K562 (cell line): ENCODE measurements at regions not wholly inside any gene's neighbourhood (a gene's known extent, or its start where the extent isn't known, plus 50 kb on each side); places are given as distances from the start of the nearest gene placed in this dataset.

Experiments used
- ARID2 ChIP-seq: fragments of 450-650 bp; IDR thresholded peaks from 2 replicates; pipeline ENCODE4 v1.6.1; 2017; ENCODE audit warnings: antibody characterized with exemption, mild to moderate bottlenecking
- RAD21 ChIP-seq, 2 experiments: fragments of 250-450 bp in 1 of 2; fragments of 450-650 bp in 1 of 2; sonication (Bioruptor Pico) in 1 of 2; formaldehyde crosslinking in 1 of 2; IDR thresholded peaks in 1 of 2; conservative IDR thresholded peaks in 1 of 2; 2 replicates each; pipeline versions ENCODE4 v1.4.0 to v1.8.0; 2020 to 2022; ENCODE audit warnings: mild to moderate bottlenecking in 2 of 2, moderate library complexity in 1 of 2
- REST ChIP-seq, 2 experiments: fragments of 450-650 bp; formaldehyde crosslinking in 1 of 2; IDR thresholded peaks; 2 replicates each; pipeline versions ENCODE4 v1.4.0 to v1.6.1; 2014 to 2020; ENCODE audit warnings: mild to moderate bottlenecking in 2 of 2, borderline replicate concordance in 1 of 2, low read depth in 1 of 2

GRCh38 chr18:2466978-2467377, 104.3 kb downstream of the METTL4 start (continued):
- TF ChIP-seq REST (IDR thresholded peaks at IDR 0.05; ENCODE audit: borderline replicate concordance): peak; percentile 40; the same call in 1 of the 2 replicates
- no peak for TF ChIP-seq REST (CRISPR knock-in tag; IDR thresholded peaks at IDR 0.05; ENCODE audit: low read depth)
- no peak for TF ChIP-seq ARID2
- TF ChIP-seq RAD21 (CRISPR knock-in tag; conservative IDR thresholded peaks at IDR 0.05 in 1 of 2, IDR thresholded peaks at IDR 0.05 in 1 of 2): peak in 1 of 2 experiments; percentile 61; a peak in 2 of 4 replicates
